ENCODE measurements at regions not wholly inside any gene's neighbourhood (a gene's known extent, or its start where the extent isn't known, plus 50 kb on each side); places are given as distances from the start of the nearest gene placed in this dataset.
A peak's percentile ranks its signal among the peaks of the same experiment; 100 is the strongest.

DNA sequence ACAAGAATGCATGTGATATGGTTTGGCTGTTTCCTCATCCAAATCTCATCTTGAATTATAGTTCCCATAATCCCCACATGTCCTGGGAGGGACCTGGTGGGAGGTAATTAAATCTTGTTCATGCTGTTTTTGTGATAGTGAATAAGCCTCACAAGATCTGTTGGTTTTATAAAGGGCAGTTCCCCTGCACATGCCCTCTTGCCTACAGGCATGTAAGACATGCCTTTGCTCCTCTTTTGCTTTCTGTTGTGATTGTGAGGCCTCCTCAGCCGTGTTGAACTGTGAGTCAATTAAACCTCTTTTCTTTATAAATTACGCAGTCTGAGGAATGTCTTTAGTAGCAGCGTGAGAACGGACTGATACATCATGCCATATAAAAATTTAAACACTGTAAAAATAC is 1537.0 kb downstream of the OTOL1 start (continued):
- TF ChIP-seq, protein P1, sequence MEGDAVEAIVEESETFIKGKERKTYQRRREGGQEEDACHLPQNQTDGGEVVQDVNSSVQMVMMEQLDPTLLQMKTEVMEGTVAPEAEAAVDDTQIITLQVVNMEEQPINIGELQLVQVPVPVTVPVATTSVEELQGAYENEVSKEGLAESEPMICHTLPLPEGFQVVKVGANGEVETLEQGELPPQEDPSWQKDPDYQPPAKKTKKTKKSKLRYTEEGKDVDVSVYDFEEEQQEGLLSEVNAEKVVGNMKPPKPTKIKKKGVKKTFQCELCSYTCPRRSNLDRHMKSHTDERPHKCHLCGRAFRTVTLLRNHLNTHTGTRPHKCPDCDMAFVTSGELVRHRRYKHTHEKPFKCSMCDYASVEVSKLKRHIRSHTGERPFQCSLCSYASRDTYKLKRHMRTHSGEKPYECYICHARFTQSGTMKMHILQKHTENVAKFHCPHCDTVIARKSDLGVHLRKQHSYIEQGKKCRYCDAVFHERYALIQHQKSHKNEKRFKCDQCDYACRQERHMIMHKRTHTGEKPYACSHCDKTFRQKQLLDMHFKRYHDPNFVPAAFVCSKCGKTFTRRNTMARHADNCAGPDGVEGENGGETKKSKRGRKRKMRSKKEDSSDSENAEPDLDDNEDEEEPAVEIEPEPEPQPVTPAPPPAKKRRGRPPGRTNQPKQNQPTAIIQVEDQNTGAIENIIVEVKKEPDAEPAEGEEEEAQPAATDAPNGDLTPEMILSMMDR (IDR thresholded peaks at IDR 0.05), result no peak
- no peak for TF ChIP-seq SP1 (CRISPR knock-in tag; conservative IDR thresholded peaks at IDR 0.05)
- no peak for TF ChIP-seq TP53 (CRISPR knock-in tag; IDR thresholded peaks at IDR 0.05)
- TF ChIP-seq KAT7 (CRISPR knock-in tag; IDR thresholded peaks at IDR 0.05; ENCODE audit: borderline replicate concordance), result no peak
- no peak for TF ChIP-seq SOX15 (CRISPR knock-in tag; IDR thresholded peaks at IDR 0.05)
- TF ChIP-seq JUN (CRISPR knock-in tag; IDR thresholded peaks at IDR 0.05), result no peak
- TF ChIP-seq, protein P2, sequence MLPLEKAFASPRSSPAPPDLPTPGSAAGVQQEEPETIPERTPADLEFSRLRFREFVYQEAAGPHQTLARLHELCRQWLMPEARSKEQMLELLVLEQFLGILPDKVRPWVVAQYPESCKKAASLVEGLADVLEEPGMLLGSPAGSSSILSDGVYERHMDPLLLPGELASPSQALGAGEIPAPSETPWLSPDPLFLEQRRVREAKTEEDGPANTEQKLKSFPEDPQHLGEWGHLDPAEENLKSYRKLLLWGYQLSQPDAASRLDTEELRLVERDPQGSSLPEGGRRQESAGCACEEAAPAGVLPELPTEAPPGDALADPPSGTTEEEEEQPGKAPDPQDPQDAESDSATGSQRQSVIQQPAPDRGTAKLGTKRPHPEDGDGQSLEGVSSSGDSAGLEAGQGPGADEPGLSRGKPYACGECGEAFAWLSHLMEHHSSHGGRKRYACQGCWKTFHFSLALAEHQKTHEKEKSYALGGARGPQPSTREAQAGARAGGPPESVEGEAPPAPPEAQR (CRISPR knock-in tag; IDR thresholded peaks at IDR 0.05), result no peak

DNA sequence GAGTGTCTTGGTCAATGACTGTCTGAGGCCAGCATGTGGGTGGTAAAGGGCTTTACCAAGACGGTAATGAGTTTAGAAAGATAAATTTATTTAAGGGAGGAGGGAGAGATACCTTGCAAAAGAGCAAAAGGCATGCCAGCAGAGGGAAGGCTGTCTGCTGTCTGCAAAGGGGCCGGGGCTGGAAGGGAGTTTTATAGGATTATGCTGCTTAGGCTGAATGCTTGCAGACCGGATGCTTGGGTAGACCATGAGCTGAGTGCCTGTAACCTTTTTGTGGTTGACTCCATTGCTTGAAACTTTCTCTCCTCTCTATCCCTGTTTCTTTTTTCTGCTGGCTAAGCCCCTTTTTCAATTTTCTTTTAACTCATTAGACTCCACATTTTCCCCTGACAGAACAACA is 1543.0 kb downstream of the OTOL1 start:
- ChIA-PET CTCF (no interaction called here), POLR2A (no interaction called here)
- H3K27me3 Mint-ChIP-seq (ENCODE audit: low read depth), result no peaks in the 10 kb centered on the region
- no peak overlapping the region for H3K27ac Mint-ChIP-seq
- no peak overlapping the region for H3K4me3 Mint-ChIP-seq
- peaks cover 20% of the 10 kb centered on the region for H3K4me1 Mint-ChIP-seq
- ATAC-seq (peak; percentile 52), DNase-seq (ENCODE audit: low spot score) (no peak)
- H3K36me3 Mint-ChIP-seq, result peaks cover 31% of the 10 kb centered on the region
- TF ChIP-seq RORB (CRISPR knock-in tag; IDR thresholded peaks at IDR 0.05), result no peak
- TF ChIP-seq ATF6 (CRISPR knock-in tag; IDR thresholded peaks at IDR 0.05), result no peak
- TF ChIP-seq NFATC4 (CRISPR knock-in tag; IDR thresholded peaks at IDR 0.05), result no peak
- TF ChIP-seq ZBTB21 (CRISPR knock-in tag; IDR thresholded peaks at IDR 0.05; ENCODE audit: borderline replicate concordance), result no peak
- TF ChIP-seq, protein P1 (IDR thresholded peaks at IDR 0.05), result no peak
- peaks cover 37% of the 10 kb centered on the region for H3K9me3 Mint-ChIP-seq

- H3K4me3 Mint-ChIP-seq, result no peak overlapping the region
- H3K27ac Mint-ChIP-seq, result no peak overlapping the region
- H3K36me3 Mint-ChIP-seq, result peaks cover 35% of the 10 kb centered on the region
- DNase-seq (ENCODE audit: low spot score), result peak; percentile 11
- H3K9me3 Mint-ChIP-seq, result peaks cover 42% of the 10 kb centered on the region
- H3K27me3 Mint-ChIP-seq (ENCODE audit: low read depth), result no peaks in the 10 kb centered on the region
- ATAC-seq, result peak; percentile 73
- CTCF ChIA-PET, result interaction anchor here (0.6 kb wide), 1 partner anchor 1615 kb away, joined by 4 read pairs; no protein-coding TSS in a partner anchor
- POLR2A ChIA-PET, result no interaction called here
- peaks cover 11% of the 10 kb centered on the region for H3K4me1 Mint-ChIP-seq
- TF ChIP-seq, protein P3, sequence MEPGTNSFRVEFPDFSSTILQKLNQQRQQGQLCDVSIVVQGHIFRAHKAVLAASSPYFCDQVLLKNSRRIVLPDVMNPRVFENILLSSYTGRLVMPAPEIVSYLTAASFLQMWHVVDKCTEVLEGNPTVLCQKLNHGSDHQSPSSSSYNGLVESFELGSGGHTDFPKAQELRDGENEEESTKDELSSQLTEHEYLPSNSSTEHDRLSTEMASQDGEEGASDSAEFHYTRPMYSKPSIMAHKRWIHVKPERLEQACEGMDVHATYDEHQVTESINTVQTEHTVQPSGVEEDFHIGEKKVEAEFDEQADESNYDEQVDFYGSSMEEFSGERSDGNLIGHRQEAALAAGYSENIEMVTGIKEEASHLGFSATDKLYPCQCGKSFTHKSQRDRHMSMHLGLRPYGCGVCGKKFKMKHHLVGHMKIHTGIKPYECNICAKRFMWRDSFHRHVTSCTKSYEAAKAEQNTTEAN (CRISPR knock-in tag; IDR thresholded peaks at IDR 0.05), result no peak
- no peak for TF ChIP-seq ZNF232 (CRISPR knock-in tag; IDR thresholded peaks at IDR 0.05)
- TF ChIP-seq, protein P4, sequence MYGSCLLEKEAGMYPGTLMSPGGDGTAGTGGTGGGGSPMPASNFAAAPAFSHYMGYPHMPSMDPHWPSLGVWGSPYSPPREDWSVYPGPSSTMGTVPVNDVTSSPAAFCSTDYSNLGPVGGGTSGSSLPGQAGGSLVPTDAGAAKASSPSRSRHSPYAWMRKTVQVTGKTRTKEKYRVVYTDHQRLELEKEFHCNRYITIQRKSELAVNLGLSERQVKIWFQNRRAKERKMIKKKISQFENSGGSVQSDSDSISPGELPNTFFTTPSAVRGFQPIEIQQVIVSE (CRISPR knock-in tag; IDR thresholded peaks at IDR 0.05; ENCODE audit: borderline replicate concordance), result no peak
- TF ChIP-seq, protein P5, sequence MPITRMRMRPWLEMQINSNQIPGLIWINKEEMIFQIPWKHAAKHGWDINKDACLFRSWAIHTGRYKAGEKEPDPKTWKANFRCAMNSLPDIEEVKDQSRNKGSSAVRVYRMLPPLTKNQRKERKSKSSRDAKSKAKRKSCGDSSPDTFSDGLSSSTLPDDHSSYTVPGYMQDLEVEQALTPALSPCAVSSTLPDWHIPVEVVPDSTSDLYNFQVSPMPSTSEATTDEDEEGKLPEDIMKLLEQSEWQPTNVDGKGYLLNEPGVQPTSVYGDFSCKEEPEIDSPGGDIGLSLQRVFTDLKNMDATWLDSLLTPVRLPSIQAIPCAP (CRISPR knock-in tag; IDR thresholded peaks at IDR 0.05), result no peak
- TF ChIP-seq, protein P2 (CRISPR knock-in tag; IDR thresholded peaks at IDR 0.05), result no peak
- TF ChIP-seq USF2 (CRISPR knock-in tag; IDR thresholded peaks at IDR 0.05), result no peak
- TF ChIP-seq ZNF512 (CRISPR knock-in tag; IDR thresholded peaks at IDR 0.05; ENCODE audit: borderline replicate concordance), result no peak
- TF ChIP-seq ZMAT4 (CRISPR knock-in tag; IDR thresholded peaks at IDR 0.05), result no peak
These were observed 1546.5 kb downstream of the OTOL1 start for GRCh38 chr3:163043074-163043473.

Measured in WTC11 (cell line).